H1 (cell line): ENCODE measurements at regions not wholly inside any gene's neighbourhood (a gene's known extent, or its start where the extent isn't known, plus 50 kb on each side); places are given as distances from the start of the nearest gene placed in this dataset.

Experiments
- SAP30 ChIP-seq: fragments of 300-600 bp; sonication (generic); IDR thresholded peaks from 2 replicates; pipeline ENCODE4 v1.7.1; 2012; ENCODE audit warnings: low read length, moderate library complexity, mild to moderate bottlenecking, inconsistent platforms; ENCODE audit not compliant: insufficient read depth, insufficient replicate concordance
- SIRT6 ChIP-seq: IDR thresholded peaks from one replicate; pipeline ENCODE4 v1.7.1; 2012; ENCODE audit warnings: low read length, inconsistent platforms
- SUZ12 ChIP-seq: fragments of 200-600 bp; sonication (generic); IDR thresholded peaks from 2 replicates; pipeline ENCODE4 v1.6.1; 2012; ENCODE audit warnings: mild to moderate bottlenecking, inconsistent platforms, low read length, moderate library complexity, mixed read lengths
- TF ChIP-seq, protein P1 (sequence below): fragments of 300-600 bp; sonication (generic); IDR thresholded peaks from 2 replicates; pipeline ENCODE4 v1.7.1; 2012; ENCODE audit warnings: low read length, moderate library complexity, mild to moderate bottlenecking, inconsistent platforms; ENCODE audit not compliant: insufficient replicate concordance

DNA sequence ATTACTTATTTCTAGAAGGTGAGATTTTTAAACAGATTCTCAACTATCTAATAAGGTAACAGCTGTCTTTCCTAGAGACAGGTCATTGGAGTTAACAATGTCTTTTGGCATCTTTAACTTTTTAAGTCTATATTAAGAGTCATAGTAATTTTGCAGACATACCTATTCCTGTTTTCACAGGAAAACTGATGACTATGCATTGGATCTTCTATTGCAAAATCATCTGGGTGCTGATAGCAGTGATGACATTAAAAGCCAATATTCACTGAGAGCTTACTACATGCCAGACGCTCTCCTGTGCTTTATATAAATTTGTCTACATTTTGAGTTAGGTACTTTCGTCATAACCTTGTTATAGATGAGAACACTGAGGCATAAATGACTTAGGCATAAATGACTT, 462.4 kb upstream of the MARCKS start (continued):
- no peak for TF ChIP-seq SIRT6
- no peak for TF ChIP-seq SUZ12
- TF ChIP-seq, protein P1, sequence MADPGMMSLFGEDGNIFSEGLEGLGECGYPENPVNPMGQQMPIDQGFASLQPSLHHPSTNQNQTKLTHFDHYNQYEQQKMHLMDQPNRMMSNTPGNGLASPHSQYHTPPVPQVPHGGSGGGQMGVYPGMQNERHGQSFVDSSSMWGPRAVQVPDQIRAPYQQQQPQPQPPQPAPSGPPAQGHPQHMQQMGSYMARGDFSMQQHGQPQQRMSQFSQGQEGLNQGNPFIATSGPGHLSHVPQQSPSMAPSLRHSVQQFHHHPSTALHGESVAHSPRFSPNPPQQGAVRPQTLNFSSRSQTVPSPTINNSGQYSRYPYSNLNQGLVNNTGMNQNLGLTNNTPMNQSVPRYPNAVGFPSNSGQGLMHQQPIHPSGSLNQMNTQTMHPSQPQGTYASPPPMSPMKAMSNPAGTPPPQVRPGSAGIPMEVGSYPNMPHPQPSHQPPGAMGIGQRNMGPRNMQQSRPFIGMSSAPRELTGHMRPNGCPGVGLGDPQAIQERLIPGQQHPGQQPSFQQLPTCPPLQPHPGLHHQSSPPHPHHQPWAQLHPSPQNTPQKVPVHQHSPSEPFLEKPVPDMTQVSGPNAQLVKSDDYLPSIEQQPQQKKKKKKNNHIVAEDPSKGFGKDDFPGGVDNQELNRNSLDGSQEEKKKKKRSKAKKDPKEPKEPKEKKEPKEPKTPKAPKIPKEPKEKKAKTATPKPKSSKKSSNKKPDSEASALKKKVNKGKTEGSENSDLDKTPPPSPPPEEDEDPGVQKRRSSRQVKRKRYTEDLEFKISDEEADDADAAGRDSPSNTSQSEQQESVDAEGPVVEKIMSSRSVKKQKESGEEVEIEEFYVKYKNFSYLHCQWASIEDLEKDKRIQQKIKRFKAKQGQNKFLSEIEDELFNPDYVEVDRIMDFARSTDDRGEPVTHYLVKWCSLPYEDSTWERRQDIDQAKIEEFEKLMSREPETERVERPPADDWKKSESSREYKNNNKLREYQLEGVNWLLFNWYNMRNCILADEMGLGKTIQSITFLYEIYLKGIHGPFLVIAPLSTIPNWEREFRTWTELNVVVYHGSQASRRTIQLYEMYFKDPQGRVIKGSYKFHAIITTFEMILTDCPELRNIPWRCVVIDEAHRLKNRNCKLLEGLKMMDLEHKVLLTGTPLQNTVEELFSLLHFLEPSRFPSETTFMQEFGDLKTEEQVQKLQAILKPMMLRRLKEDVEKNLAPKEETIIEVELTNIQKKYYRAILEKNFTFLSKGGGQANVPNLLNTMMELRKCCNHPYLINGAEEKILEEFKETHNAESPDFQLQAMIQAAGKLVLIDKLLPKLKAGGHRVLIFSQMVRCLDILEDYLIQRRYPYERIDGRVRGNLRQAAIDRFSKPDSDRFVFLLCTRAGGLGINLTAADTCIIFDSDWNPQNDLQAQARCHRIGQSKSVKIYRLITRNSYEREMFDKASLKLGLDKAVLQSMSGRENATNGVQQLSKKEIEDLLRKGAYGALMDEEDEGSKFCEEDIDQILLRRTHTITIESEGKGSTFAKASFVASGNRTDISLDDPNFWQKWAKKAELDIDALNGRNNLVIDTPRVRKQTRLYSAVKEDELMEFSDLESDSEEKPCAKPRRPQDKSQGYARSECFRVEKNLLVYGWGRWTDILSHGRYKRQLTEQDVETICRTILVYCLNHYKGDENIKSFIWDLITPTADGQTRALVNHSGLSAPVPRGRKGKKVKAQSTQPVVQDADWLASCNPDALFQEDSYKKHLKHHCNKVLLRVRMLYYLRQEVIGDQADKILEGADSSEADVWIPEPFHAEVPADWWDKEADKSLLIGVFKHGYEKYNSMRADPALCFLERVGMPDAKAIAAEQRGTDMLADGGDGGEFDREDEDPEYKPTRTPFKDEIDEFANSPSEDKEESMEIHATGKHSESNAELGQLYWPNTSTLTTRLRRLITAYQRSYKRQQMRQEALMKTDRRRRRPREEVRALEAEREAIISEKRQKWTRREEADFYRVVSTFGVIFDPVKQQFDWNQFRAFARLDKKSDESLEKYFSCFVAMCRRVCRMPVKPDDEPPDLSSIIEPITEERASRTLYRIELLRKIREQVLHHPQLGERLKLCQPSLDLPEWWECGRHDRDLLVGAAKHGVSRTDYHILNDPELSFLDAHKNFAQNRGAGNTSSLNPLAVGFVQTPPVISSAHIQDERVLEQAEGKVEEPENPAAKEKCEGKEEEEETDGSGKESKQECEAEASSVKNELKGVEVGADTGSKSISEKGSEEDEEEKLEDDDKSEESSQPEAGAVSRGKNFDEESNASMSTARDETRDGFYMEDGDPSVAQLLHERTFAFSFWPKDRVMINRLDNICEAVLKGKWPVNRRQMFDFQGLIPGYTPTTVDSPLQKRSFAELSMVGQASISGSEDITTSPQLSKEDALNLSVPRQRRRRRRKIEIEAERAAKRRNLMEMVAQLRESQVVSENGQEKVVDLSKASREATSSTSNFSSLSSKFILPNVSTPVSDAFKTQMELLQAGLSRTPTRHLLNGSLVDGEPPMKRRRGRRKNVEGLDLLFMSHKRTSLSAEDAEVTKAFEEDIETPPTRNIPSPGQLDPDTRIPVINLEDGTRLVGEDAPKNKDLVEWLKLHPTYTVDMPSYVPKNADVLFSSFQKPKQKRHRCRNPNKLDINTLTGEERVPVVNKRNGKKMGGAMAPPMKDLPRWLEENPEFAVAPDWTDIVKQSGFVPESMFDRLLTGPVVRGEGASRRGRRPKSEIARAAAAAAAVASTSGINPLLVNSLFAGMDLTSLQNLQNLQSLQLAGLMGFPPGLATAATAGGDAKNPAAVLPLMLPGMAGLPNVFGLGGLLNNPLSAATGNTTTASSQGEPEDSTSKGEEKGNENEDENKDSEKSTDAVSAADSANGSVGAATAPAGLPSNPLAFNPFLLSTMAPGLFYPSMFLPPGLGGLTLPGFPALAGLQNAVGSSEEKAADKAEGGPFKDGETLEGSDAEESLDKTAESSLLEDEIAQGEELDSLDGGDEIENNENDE: no peak
- TF ChIP-seq SAP30: no peak
